SK-N-SH (cell line): ENCODE measurements at regions not wholly inside any gene's neighbourhood (a gene's known extent, or its start where the extent isn't known, plus 50 kb on each side); places are given as distances from the start of the nearest gene placed in this dataset.

Source experiments
- CTCF ChIA-PET: fragments of 300-600, 350-600 bp; formaldehyde crosslinking; extraction: SDS; loops from one replicate; lab custom pipeline; 2021; lab: Yijun Ruan, JAX
- POLR2A ChIA-PET: fragments of 350-600 bp; sonication (Branson Sonifier 250); formaldehyde crosslinking; extraction: SDS; loops from one replicate; lab custom pipeline; 2020; ENCODE audit warnings: antibody characterized with exemption, inconsistent platforms; lab: Yijun Ruan, JAX
- DNase-seq: peaks from one replicate; pipeline ENCODE4 v3.0.0; 2012
- H2AFZ ChIP-seq: fragments of 200-600 bp; sonication (generic); 2 replicates; pipeline ENCODE4 v1.8.1; 2016; ENCODE audit warnings: antibody characterized with exemption, mild to moderate bottlenecking, low read depth
- H3F3A ChIP-seq: fragments of 200-600 bp; sonication (generic); replicated peaks from 2 replicates; pipeline ENCODE3; 2016; ENCODE audit warnings: antibody characterized with exemption, mild to moderate bottlenecking; ENCODE audit not compliant: insufficient read depth
- H3K27ac ChIP-seq, 2 experiments: fragments of 200-500 bp in 1 of 2; fragments of 200-600 bp in 1 of 2; sonication (Bioruptor generic) in 1 of 2; sonication (generic), shearing (Covaris generic) in 1 of 2; 2 replicates each; pipeline versions ENCODE4 v1.5.1 to v1.6.1; 2014 to 2016; ENCODE audit warnings: low read depth in 2 of 2, inconsistent platforms in 1 of 2, low read length in 1 of 2, mild to moderate bottlenecking in 1 of 2, mixed read lengths in 1 of 2
- H3K27me3 ChIP-seq: fragments of 200-600 bp; sonication (generic), shearing (Covaris generic); 2 replicates; pipeline ENCODE4 v1.6.1; 2016; ENCODE audit warnings: mixed run types; ENCODE audit not compliant: insufficient read depth
- H3K36me3 ChIP-seq, 2 experiments: fragments of 200-500 bp in 1 of 2; fragments of 200-600 bp in 1 of 2; sonication (Bioruptor generic) in 1 of 2; sonication (generic) in 1 of 2; replicated peaks in 1 of 2; 2 replicates each; pipeline versions ENCODE3 to v1.5.1; 2014 to 2016; ENCODE audit warnings: low read length in 1 of 2, mild to moderate bottlenecking in 1 of 2; ENCODE audit not compliant: insufficient read depth in 2 of 2, control insufficient read depth in 1 of 2
- H3K4me1 ChIP-seq, 2 experiments: fragments of 200-500 bp in 1 of 2; fragments of 200-600 bp in 1 of 2; sonication (Bioruptor generic) in 1 of 2; sonication (generic), shearing (Covaris generic) in 1 of 2; 2 replicates each; pipeline versions ENCODE4 v1.5.1 to v1.6.1; 2014 to 2016; ENCODE audit warnings: low read depth in 1 of 2, low read length in 1 of 2, mixed run types in 1 of 2; ENCODE audit not compliant: insufficient read depth in 2 of 2, control insufficient read depth in 1 of 2
- H3K4me2 ChIP-seq: fragments of 200-600 bp; sonication (generic), shearing (Covaris generic); 2 replicates; pipeline ENCODE4 v1.6.1; 2017; ENCODE audit warnings: mixed run types
- H3K4me3 ChIP-seq, 2 experiments: fragments of 200-500 bp in 1 of 2; fragments of 200-600 bp in 1 of 2; sonication (Bioruptor generic) in 1 of 2; sonication (generic), shearing (Covaris generic) in 1 of 2; 2 replicates each; pipeline versions ENCODE4 v1.5.1 to v1.8.1; 2014 to 2016; ENCODE audit warnings: low read depth in 2 of 2, inconsistent platforms in 1 of 2, low read length in 1 of 2, mild to moderate bottlenecking in 1 of 2, mixed read lengths in 1 of 2, moderate library complexity in 1 of 2
- H3K79me2 ChIP-seq: fragments of 200-600 bp; sonication (generic); 2 replicates; pipeline ENCODE4 v1.8.1; 2017; ENCODE audit warnings: mild to moderate bottlenecking; ENCODE audit not compliant: insufficient read depth
- H3K9ac ChIP-seq: fragments of 200-600 bp; sonication (generic); 2 replicates; pipeline ENCODE4 v1.6.1; 2017; ENCODE audit warnings: mixed run types
- H3K9me2 ChIP-seq: fragments of 200-600 bp; sonication (generic); 2 replicates; pipeline ENCODE4 v1.6.1; 2017; ENCODE audit warnings: mixed run types
- H3K9me3 ChIP-seq: fragments of 200-600 bp; sonication (generic); 2 replicates; pipeline ENCODE4 v1.6.1; 2017; ENCODE audit warnings: mixed run types, mild to moderate bottlenecking, moderate library complexity
- H4K20me1 ChIP-seq: fragments of 200-600 bp; sonication (generic); 2 replicates; pipeline ENCODE4 v1.6.1; 2017; ENCODE audit warnings: mild to moderate bottlenecking, mixed run types; ENCODE audit not compliant: insufficient read depth
- CHD2 ChIP-seq: fragments of 150-350 bp; IDR thresholded peaks from 2 replicates; pipeline ENCODE4 v1.6.1; 2018; ENCODE audit warnings: low read length; ENCODE audit not compliant: partially characterized antibody
- FOXJ3 ChIP-seq: sonication (generic); formaldehyde crosslinking; IDR thresholded peaks from 2 replicates; pipeline ENCODE4 v1.5.1; 2020; ENCODE audit warnings: mild to moderate bottlenecking, missing genetic modification reagents
- FOXM1 ChIP-seq: IDR thresholded peaks from 2 replicates; pipeline ENCODE4 v1.4.0; 2012; ENCODE audit warnings: low read depth, mild to moderate bottlenecking
- GATA2 ChIP-seq: sonication (generic); formaldehyde crosslinking; IDR thresholded peaks from 2 replicates; pipeline ENCODE4 v1.5.0; 2020; ENCODE audit warnings: mild to moderate bottlenecking, missing genetic modification reagents
- MEF2A ChIP-seq: IDR thresholded peaks from 2 replicates; pipeline ENCODE4 v1.4.0; 2012; ENCODE audit warnings: low read depth, borderline replicate concordance
- MXI1 ChIP-seq: IDR thresholded peaks from 2 replicates; pipeline ENCODE4 v1.6.1; 2012; ENCODE audit warnings: mild to moderate bottlenecking, low read depth, low read length, improper control_type of control experiment
- RAD21 ChIP-seq: IDR thresholded peaks from 2 replicates; pipeline ENCODE4 v1.6.1; 2012; ENCODE audit warnings: mild to moderate bottlenecking, low read length
- SIN3A ChIP-seq: IDR thresholded peaks from 2 replicates; pipeline ENCODE4 v1.6.1; 2012; ENCODE audit warnings: low read depth, mild to moderate bottlenecking, low read length, moderate library complexity, borderline replicate concordance
- WGBS: methylation state at CpG from one replicate; pipeline ENCODE4 v1.1.6; 2017; ENCODE audit warnings: low lambda C conversion rate; 5-methylcytosine and 5-hydroxymethylcytosine counted together
- TF ChIP-seq, protein P1 (sequence below): IDR thresholded peaks from 2 replicates; pipeline ENCODE4 v1.4.0; 2012; ENCODE audit warnings: low read depth
- TF ChIP-seq, protein P2 (sequence below): IDR thresholded peaks from 2 replicates; pipeline ENCODE4; 2012
- TF ChIP-seq, protein P3 (sequence below): IDR thresholded peaks from 2 replicates; pipeline ENCODE4 v1.6.1; 2012; ENCODE audit warnings: mild to moderate bottlenecking, low read depth, low read length, moderate library complexity

DNA sequence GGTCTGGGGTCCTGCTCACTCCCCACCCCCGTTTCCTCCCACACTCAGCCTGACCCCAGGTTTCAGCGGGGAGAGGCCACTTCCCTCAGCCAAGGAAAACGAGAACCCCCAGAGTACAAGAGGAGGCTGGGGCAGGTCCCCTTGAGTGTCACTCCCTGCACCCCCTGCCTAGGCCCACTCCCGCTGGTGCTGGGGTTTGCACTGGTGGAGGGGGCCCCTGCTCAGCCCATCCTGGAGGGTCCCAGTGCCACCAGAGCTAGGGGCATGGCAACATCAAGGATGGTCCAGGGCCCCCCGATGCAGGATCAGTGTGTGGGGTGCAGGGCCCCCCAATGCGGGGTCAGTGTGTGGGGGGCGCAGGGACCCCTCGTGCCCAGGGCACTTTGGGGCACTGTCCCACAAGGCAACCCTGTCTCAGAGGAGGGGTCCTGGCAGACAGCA lies 70.5 kb upstream of the KCTD7 start:
- Histone ChIP-seq H3K4me1 (peaks cover 0 to 9% of the 10 kb centered on the region in 2 experiments; a peak in 1 of 4 replicates), H3K27ac (no peak overlapping the region; a peak in 1 of 4 replicates), H3K79me2 (peaks cover 71% of the 10 kb centered on the region), H3K9ac (no peak overlapping the region), H2AFZ (no peak overlapping the region), H3F3A (peaks cover 34% of the 10 kb centered on the region), H3K36me3 (peaks cover 25 to 40% of the 10 kb centered on the region in 2 experiments), H3K4me3 (no peak overlapping the region), H4K20me1 (peaks cover 35% of the 10 kb centered on the region), H3K4me2 (no peak overlapping the region), H3K9me2 (no peaks in the 10 kb centered on the region), H3K9me3 (no peaks in the 10 kb centered on the region), H3K27me3 (no peaks in the 10 kb centered on the region)
- TF ChIP-seq FOXM1 = no peak
- TF ChIP-seq CHD2 = no peak
- TF ChIP-seq, protein P1, sequence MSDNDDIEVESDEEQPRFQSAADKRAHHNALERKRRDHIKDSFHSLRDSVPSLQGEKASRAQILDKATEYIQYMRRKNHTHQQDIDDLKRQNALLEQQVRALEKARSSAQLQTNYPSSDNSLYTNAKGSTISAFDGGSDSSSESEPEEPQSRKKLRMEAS = no peak
- TF ChIP-seq RAD21 = no peak
- no peak for TF ChIP-seq MEF2A
- TF ChIP-seq, protein P2, sequence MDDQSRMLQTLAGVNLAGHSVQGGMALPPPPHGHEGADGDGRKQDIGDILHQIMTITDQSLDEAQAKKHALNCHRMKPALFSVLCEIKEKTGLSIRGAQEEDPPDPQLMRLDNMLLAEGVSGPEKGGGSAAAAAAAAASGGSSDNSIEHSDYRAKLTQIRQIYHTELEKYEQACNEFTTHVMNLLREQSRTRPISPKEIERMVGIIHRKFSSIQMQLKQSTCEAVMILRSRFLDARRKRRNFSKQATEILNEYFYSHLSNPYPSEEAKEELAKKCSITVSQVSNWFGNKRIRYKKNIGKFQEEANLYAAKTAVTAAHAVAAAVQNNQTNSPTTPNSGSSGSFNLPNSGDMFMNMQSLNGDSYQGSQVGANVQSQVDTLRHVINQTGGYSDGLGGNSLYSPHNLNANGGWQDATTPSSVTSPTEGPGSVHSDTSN = no peak
- TF ChIP-seq GATA2 (CRISPR knock-in tag) = no peak
- 73% methylated on average over 5 of the region's 8 CpGs for WGBS
- ChIA-PET CTCF (interaction anchor here (0.5 to 4.3 kb wide), 44 partner anchors 8 to 618 kb away, joined by 3 to 27 read pairs (median 4); partner anchors contain the start of gene RABGEF1), POLR2A (interaction anchor here (1.3 kb wide), 1 partner anchor 69 kb away, joined by 4 read pairs; no protein-coding TSS in a partner anchor)
- peak; percentile 41 for DNase-seq

DNA sequence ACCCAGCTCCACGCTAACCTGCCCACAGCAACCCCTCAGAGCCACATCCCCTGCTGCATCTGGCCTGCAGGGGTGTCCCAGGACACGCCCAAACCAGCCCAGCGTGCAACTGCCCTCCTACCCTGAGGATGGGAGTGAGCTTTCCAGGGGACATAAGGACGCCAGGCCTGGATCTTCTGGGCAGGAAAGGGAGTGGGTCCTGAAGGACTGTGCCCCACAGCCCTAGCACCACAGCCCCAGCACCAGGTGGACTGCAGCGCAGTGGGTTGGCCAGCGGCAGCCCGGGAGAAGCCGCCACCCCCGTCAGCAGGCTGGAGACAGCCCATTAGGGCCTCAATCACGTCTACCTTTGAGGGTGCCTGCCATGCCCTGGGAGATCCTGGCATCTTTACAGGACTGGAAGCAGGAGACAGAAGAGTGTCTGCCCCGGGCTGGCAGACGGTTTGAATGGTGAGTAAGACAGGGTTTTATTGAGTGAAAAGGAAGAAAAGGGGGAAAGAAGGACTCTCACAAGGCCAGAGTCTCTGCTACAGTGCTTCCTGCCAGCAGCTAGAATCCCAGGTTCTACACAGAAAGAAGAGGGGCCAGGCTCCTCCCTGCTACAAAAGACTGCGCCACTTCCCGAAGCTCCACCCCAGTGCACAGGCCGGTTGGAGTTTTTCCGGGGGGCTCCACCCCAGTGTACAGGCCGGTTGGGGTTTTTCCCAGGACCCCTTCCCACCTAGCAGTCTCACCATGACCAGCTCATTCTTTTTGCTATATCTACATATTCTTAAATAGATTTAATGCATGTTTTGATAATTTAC lies 69.8 kb upstream of the KCTD7 start:
- peaks cover 78% of the 10 kb centered on the region for H3K79me2 ChIP-seq
- H3K27me3 ChIP-seq = no peaks in the 10 kb centered on the region
- H3F3A ChIP-seq = peaks cover 27% of the 10 kb centered on the region
- H3K4me2 ChIP-seq = no peak overlapping the region
- ChIA-PET CTCF (interaction anchor here (1.0 to 4.3 kb wide), 14 partner anchors 9 to 529 kb away, joined by 3 to 26 read pairs (median 8); no protein-coding TSS in a partner anchor), POLR2A (no interaction called here)
- peaks cover 0 to 9% of the 10 kb centered on the region in 2 experiments; a peak in 1 of 4 replicates for H3K4me1 ChIP-seq
- TF ChIP-seq CHD2 = no peak
- no peak for TF ChIP-seq SIN3A
- TF ChIP-seq MXI1 = no peak
- TF ChIP-seq, protein P3, sequence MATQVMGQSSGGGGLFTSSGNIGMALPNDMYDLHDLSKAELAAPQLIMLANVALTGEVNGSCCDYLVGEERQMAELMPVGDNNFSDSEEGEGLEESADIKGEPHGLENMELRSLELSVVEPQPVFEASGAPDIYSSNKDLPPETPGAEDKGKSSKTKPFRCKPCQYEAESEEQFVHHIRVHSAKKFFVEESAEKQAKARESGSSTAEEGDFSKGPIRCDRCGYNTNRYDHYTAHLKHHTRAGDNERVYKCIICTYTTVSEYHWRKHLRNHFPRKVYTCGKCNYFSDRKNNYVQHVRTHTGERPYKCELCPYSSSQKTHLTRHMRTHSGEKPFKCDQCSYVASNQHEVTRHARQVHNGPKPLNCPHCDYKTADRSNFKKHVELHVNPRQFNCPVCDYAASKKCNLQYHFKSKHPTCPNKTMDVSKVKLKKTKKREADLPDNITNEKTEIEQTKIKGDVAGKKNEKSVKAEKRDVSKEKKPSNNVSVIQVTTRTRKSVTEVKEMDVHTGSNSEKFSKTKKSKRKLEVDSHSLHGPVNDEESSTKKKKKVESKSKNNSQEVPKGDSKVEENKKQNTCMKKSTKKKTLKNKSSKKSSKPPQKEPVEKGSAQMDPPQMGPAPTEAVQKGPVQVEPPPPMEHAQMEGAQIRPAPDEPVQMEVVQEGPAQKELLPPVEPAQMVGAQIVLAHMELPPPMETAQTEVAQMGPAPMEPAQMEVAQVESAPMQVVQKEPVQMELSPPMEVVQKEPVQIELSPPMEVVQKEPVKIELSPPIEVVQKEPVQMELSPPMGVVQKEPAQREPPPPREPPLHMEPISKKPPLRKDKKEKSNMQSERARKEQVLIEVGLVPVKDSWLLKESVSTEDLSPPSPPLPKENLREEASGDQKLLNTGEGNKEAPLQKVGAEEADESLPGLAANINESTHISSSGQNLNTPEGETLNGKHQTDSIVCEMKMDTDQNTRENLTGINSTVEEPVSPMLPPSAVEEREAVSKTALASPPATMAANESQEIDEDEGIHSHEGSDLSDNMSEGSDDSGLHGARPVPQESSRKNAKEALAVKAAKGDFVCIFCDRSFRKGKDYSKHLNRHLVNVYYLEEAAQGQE = no peak
- no peak for TF ChIP-seq GATA2 (CRISPR knock-in tag)
- TF ChIP-seq FOXJ3 (CRISPR knock-in tag) = no peak
- TF ChIP-seq, protein P1 = no peak
- TF ChIP-seq MEF2A = no peak
- DNase-seq = peak; percentile 46
- H3K4me3 ChIP-seq = no peak overlapping the region
- no peak overlapping the region for H3K9ac ChIP-seq
- 63% methylated on average over 16 of the region's 17 CpGs for WGBS
- peaks cover 19 to 40% of the 10 kb centered on the region in 2 experiments for H3K36me3 ChIP-seq
- peaks cover 39% of the 10 kb centered on the region for H4K20me1 ChIP-seq
- no peaks in the 10 kb centered on the region for H3K9me3 ChIP-seq
- H3K9me2 ChIP-seq = no peaks in the 10 kb centered on the region
- H3K27ac ChIP-seq = peak overlapping the region; percentile 19 to 26; a peak in 2 of 4 replicates
- no peak overlapping the region for H2AFZ ChIP-seq
